ENCODE measurements at regions not wholly inside any gene's neighbourhood (a gene's known extent, or its start where the extent isn't known, plus 50 kb on each side); places are given as distances from the start of the nearest gene placed in this dataset.

DNA sequence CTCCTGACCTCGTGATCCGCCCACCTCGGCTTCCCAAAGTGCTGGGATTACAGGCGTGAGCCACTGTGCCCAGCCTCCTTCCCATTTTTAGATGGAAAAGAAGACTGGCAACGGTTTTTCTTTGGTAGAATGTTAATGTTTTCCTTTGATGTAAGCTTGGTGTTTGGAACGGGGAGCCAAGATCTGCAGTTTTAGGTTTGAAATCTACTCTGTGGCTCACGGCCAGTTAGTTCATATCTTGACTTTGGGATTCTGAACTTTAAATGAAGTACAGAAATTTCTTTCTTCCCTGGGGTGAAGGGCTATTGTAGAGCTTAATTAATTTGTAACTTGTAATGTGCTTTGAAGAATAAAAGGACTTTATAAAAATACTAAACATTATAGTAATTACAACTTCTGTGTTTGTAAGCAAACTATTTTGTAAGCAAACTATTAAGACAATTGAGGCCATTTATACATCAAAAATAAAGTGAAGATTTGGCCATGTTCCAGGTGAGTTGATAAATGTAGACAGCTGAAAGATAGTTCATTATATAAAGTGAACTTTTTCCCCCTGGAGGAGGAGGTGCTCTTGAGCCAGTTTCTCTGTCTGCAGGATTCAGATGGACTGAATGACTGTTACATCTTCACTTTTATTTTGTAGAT lies 117.1 kb upstream of the TUT7 start:
- TF ChIP-seq, protein P1, sequence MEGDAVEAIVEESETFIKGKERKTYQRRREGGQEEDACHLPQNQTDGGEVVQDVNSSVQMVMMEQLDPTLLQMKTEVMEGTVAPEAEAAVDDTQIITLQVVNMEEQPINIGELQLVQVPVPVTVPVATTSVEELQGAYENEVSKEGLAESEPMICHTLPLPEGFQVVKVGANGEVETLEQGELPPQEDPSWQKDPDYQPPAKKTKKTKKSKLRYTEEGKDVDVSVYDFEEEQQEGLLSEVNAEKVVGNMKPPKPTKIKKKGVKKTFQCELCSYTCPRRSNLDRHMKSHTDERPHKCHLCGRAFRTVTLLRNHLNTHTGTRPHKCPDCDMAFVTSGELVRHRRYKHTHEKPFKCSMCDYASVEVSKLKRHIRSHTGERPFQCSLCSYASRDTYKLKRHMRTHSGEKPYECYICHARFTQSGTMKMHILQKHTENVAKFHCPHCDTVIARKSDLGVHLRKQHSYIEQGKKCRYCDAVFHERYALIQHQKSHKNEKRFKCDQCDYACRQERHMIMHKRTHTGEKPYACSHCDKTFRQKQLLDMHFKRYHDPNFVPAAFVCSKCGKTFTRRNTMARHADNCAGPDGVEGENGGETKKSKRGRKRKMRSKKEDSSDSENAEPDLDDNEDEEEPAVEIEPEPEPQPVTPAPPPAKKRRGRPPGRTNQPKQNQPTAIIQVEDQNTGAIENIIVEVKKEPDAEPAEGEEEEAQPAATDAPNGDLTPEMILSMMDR (IDR thresholded peaks at IDR 0.05 in 8 of 11, conservative IDR thresholded peaks at IDR 0.05 in 3 of 11): no peak
- TF ChIP-seq POLR2A (IDR thresholded peaks at IDR 0.05) (no peak), POLR2AphosphoS5 (IDR thresholded peaks at IDR 0.05) (no peak)
- no peaks in the 10 kb centered on the region for H3K9me3 ChIP-seq
- 73 to 85% (median 83%) methylated on average over 7 of the region's 7 CpGs for WGBS, 5 donors
- intact Hi-C loops (cut with DNase I; ENCODE audit: low total_unique reads): no loop called here
- no peaks in the 10 kb centered on the region for H3K4me1 ChIP-seq
- no peak overlapping the region for H3K27ac ChIP-seq
- no peak for DNase-seq
- no peaks in the 10 kb centered on the region for H3K36me3 ChIP-seq
- peaks cover 0 to 8% (median 0%) of the 10 kb centered on the region in 7 donors for H3K27me3 ChIP-seq (replicated peaks in 1 of 7)
- H3K4me3 ChIP-seq: no peak overlapping the region

DNA sequence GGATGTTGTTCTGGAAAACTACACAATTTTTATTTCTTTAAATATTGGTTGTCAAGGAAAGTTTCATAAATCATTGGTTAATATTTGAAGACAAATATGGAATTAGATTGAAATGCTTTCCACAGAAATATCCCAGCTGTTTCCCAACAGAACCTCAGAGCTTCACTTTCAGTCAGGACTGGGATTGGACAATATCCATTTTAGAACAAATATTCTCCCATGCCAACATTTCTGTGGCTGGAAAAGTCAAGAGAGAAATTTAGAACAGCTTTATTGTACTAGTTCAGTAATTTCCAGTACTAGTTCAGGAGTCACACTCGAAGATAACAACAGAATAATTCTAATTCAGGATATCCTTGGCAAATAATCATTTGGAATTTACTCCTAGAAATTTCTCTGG lies 116.1 kb upstream of the TUT7 start:
- no peak for DNase-seq
- TF ChIP-seq POLR2AphosphoS5 (IDR thresholded peaks at IDR 0.05): no peak
- TF ChIP-seq, protein P1 (IDR thresholded peaks at IDR 0.05 in 8 of 11, conservative IDR thresholded peaks at IDR 0.05 in 3 of 11): no peak
- no peak for TF ChIP-seq POLR2A (IDR thresholded peaks at IDR 0.05)
- Histone ChIP-seq H3K27me3 (replicated peaks in 1 of 7) (peaks cover 0 to 8% (median 0%) of the 10 kb centered on the region in 7 donors), H3K9me3 (no peaks in the 10 kb centered on the region), H3K4me3 (no peak overlapping the region), H3K4me1 (no peaks in the 10 kb centered on the region), H3K36me3 (no peaks in the 10 kb centered on the region), H3K27ac (no peak overlapping the region)
- WGBS, 5 donors: 35 to 85% (median 61%) methylated on average over 1 of the region's 1 CpG
- intact Hi-C loops (cut with DNase I; ENCODE audit: low total_unique reads): no loop called here

DNA sequence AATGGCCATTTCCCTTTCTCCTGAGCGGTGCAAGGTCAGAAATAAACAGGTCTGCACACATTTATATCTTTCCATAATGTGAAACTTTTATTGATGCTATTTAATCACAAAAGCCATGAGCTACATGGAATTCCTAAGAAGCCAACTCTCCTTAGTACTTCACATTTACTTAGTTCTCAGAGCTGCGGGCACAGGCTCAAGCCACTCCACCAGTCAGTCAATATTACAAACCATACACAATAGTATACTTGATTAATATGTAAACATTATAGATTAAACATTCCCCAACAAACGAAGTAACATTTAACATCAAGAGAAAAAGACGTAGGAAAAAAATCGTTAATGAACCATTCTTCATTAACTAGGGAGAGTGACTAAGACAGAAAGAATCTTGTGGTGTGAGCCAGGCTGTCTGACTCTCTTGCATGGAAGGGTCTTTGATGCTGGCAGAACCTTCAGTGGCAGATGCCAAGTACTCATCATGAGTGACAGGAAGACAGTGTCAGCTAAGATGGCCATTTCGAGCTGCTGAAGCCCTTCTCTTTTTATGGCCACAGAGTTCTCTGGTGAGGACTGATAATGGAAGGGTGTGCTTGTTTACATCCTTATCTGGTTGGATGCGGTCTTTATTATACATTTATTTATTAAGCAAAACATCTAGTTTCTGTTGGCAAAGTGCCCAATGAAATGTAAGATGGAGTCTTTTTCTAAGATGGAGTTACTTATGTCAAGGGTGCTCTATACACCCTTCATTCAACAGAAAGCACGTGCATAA lies 115.5 kb upstream of the TUT7 start:
- intact Hi-C loops (cut with DNase I; ENCODE audit: low total_unique reads): no loop called here
- Histone ChIP-seq H3K27ac (no peak overlapping the region), H3K4me3 (no peak overlapping the region), H3K36me3 (no peaks in the 10 kb centered on the region), H3K9me3 (no peaks in the 10 kb centered on the region), H3K4me1 (no peaks in the 10 kb centered on the region), H3K27me3 (replicated peaks in 1 of 7) (peaks cover 0 to 8% (median 0%) of the 10 kb centered on the region in 7 donors)
- WGBS, 5 donors: 70 to 81% (median 76%) methylated on average over 8 of the region's 8 CpGs
- DNase-seq: no peak
- no peak for TF ChIP-seq POLR2AphosphoS5 (IDR thresholded peaks at IDR 0.05)
- TF ChIP-seq, protein P1 (IDR thresholded peaks at IDR 0.05 in 8 of 11, conservative IDR thresholded peaks at IDR 0.05 in 3 of 11): no peak

DNA sequence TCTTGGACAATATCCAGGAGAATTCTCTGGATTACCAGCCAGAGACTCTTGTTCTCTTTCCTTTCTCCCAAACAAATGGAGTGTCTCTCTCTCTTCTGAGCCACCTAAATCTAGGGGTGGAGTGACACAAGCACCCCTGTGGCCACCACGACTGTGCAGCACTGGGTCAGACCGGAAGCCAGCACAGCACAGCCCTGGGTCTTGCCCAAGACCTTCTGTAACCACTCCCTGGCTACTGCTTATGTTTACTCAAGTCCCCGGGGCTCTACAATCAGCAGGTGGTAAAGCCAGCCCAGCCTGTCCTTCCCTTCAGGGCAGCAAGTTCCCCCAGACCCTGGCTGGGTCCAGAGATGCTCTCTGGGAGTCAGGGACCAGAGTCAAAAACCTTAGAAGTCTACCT lies 110.0 kb upstream of the TUT7 start:
- intact Hi-C loops (cut with DNase I; ENCODE audit: low total_unique reads): no loop called here
- no peak for TF ChIP-seq POLR2AphosphoS5 (IDR thresholded peaks at IDR 0.05)
- no peak for TF ChIP-seq POLR2A (IDR thresholded peaks at IDR 0.05)
- TF ChIP-seq, protein P1 (IDR thresholded peaks at IDR 0.05 in 8 of 11, conservative IDR thresholded peaks at IDR 0.05 in 3 of 11): no peak
- DNase-seq: no peak
- Histone ChIP-seq H3K36me3 (no peaks in the 10 kb centered on the region), H3K9me3 (no peaks in the 10 kb centered on the region), H3K27me3 (replicated peaks in 1 of 7) (peaks cover 0 to 8% (median 0%) of the 10 kb centered on the region in 7 donors), H3K4me3 (no peak overlapping the region), H3K4me1 (no peaks in the 10 kb centered on the region), H3K27ac (no peak overlapping the region)
- WGBS, 5 donors: 52 to 92% (median 65%) methylated on average over 2 to 3 of the region's 3 CpGs

Measured in spleen (tissue), 11 donors.